Stomach (tissue), 8 donors: ENCODE measurements at regions not wholly inside any gene's neighbourhood (a gene's known extent, or its start where the extent isn't known, plus 50 kb on each side); places are given as distances from the start of the nearest gene placed in this dataset.

Experiments
- DNase-seq, 2 donors: peaks; one replicate each; pipeline versions ENCODE4 v3.0.0 to v3.0.0-alpha.2; 2013 to 2019
- H3K27ac ChIP-seq, 5 donors: fragments of 200-600 bp in 4 of 5; sonication (generic) in 4 of 5; one replicate each; pipeline ENCODE4 v1.5.1; 2013 to 2019; ENCODE audit warnings: mild to moderate bottlenecking in 1 of 5, moderate library complexity in 1 of 5
- H3K27me3 ChIP-seq, 3 donors: fragments of 200-600 bp; sonication (generic); one replicate each; pipeline ENCODE4 v1.5.1; 2017 to 2019; ENCODE audit warnings: mixed run types in 1 of 3
- H3K36me3 ChIP-seq, 4 donors: fragments of 200-600 bp; sonication (generic); 1 replicate in 3 of 4; 2 replicates in 1 of 4; pipeline ENCODE4 v1.5.1; 2016 to 2019
- H3K4me1 ChIP-seq, 4 donors: fragments of 200-600 bp; sonication (generic); one replicate each; pipeline ENCODE4 v1.5.1; 2016 to 2019
- H3K4me3 ChIP-seq, 4 donors: fragments of 200-600 bp; sonication (generic) in 3 of 4; one replicate each; pipeline ENCODE4 v1.5.1; 2016 to 2019; ENCODE audit warnings: mild to moderate bottlenecking in 1 of 4
- H3K9me3 ChIP-seq, 4 donors: fragments of 200-600 bp; sonication (generic); one replicate each; pipeline ENCODE4 v1.5.1; 2016 to 2019
- EP300 ChIP-seq: sonication (generic); formaldehyde crosslinking; IDR thresholded peaks from one replicate; pipeline ENCODE4 v1.6.1; 2017; ENCODE audit warnings: antibody characterized with exemption
- POLR2A ChIP-seq, 4 donors: fragments of 450-650 bp; IDR thresholded peaks; one replicate each; pipeline ENCODE4 v1.6.1; 2016; ENCODE audit warnings: antibody characterized with exemption in 4 of 4, control low read depth in 2 of 4, mild to moderate bottlenecking in 1 of 4, moderate library complexity in 1 of 4
- POLR2AphosphoS5 ChIP-seq, 3 donors: sonication (generic); formaldehyde crosslinking; IDR thresholded peaks; one replicate each; pipeline ENCODE4 v1.6.1; 2016; ENCODE audit warnings: antibody characterized with exemption in 3 of 3
- WGBS, 5 donors: extraction: QIAGEN DNeasy Blood & Tissue Kit in 3 of 5; methylation state at CpG; one replicate each; pipeline versions ENCODE4 v1.1.5 to v1.1.7; 2013 to 2018; 5-methylcytosine and 5-hydroxymethylcytosine counted together
- intact Hi-C: fragments of 100-400 bp; cut with DNase I; formaldehyde crosslinking; loops from one replicate; pipeline ENCODE4 v1.15.1; 2023; ENCODE audit warnings: low total_unique reads
- TF ChIP-seq, protein P1 (sequence below), 7 experiments: fragments of 450-650 bp in 4 of 7; fragments of 200-600 bp in 3 of 7; sonication (generic) in 3 of 7; IDR thresholded peaks; one replicate each; pipeline ENCODE4 v1.5.1; 2016 to 2019; ENCODE audit warnings: antibody characterized with exemption in 7 of 7, control low read depth in 2 of 7, mild to moderate bottlenecking in 1 of 7
- donor health status: healthy with polysubstance abuse.
- donor health status: Bipolar disorder and iron deficiency.
- donor health status: healthy.

DNA sequence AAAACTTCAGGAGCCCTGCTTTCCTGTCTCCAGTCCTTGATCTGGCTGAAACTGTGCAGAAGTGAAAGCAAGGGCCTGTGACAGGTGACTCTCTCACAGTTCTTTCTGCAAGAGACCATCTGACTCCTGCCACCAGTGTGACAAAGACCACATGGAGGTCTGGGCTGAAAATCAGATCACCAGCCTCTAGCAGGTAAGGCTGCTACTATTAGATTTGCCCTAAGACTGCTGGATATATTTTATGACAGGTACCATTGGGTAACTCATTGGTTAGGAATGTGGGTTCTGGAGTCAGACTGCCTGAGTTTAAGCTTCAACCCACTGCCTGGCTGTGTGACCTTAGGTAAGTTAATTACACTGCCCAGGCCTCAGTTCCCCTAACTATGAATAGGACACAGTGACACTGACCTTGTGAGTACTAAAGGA is 163.3 kb upstream of the SLC7A11 start:
- peak in 1 of 2 donors; percentile 8 for DNase-seq
- intact Hi-C loops, result no loop called here
- TF ChIP-seq POLR2A (IDR thresholded peaks at IDR 0.05) (no peak), EP300 (no peak), POLR2AphosphoS5 (IDR thresholded peaks at IDR 0.05) (no peak)
- TF ChIP-seq, protein P1, sequence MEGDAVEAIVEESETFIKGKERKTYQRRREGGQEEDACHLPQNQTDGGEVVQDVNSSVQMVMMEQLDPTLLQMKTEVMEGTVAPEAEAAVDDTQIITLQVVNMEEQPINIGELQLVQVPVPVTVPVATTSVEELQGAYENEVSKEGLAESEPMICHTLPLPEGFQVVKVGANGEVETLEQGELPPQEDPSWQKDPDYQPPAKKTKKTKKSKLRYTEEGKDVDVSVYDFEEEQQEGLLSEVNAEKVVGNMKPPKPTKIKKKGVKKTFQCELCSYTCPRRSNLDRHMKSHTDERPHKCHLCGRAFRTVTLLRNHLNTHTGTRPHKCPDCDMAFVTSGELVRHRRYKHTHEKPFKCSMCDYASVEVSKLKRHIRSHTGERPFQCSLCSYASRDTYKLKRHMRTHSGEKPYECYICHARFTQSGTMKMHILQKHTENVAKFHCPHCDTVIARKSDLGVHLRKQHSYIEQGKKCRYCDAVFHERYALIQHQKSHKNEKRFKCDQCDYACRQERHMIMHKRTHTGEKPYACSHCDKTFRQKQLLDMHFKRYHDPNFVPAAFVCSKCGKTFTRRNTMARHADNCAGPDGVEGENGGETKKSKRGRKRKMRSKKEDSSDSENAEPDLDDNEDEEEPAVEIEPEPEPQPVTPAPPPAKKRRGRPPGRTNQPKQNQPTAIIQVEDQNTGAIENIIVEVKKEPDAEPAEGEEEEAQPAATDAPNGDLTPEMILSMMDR (IDR thresholded peaks at IDR 0.05), result no peak
- Histone ChIP-seq H3K27me3 (no peaks in the 10 kb centered on the region), H3K9me3 (no peaks in the 10 kb centered on the region), H3K27ac (no peak overlapping the region), H3K4me3 (no peak overlapping the region), H3K36me3 (no peaks in the 10 kb centered on the region), H3K4me1 (peaks cover 0 to 34% (median 12%) of the 10 kb centered on the region in 4 donors)

DNA sequence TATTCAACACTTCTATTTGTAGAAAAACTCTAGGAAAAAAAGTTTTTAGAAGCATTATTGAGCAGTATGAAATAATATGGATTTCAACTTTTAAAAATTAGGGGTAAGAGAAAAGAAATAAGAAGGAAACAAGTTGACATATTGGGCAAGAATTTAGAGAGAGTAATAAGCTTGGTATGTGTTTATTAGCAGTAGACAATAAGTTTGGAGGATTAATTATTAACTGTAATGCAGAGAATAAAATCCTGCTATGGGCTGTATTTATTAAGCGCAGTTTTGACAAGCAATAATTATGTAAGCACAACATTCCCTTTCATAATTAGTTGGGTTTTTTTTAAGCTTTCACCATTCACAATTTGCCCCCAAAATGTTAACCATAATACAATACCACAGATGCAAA is 162.7 kb upstream of the SLC7A11 start:
- H3K4me1 ChIP-seq, result peaks cover 0 to 40% (median 14%) of the 10 kb centered on the region in 4 donors
- no peaks in the 10 kb centered on the region for H3K27me3 ChIP-seq
- no peaks in the 10 kb centered on the region for H3K36me3 ChIP-seq
- intact Hi-C loops, result no loop called here
- WGBS, 5 donors, result 70 to 87% (median 82%) methylated on average over 1 of the region's 1 CpG
- no peak overlapping the region for H3K4me3 ChIP-seq
- no peak for DNase-seq
- no peaks in the 10 kb centered on the region for H3K9me3 ChIP-seq
- no peak overlapping the region for H3K27ac ChIP-seq
- TF ChIP-seq POLR2AphosphoS5 (IDR thresholded peaks at IDR 0.05) (no peak), POLR2A (IDR thresholded peaks at IDR 0.05) (no peak), EP300 (no peak)
- TF ChIP-seq, protein P1 (IDR thresholded peaks at IDR 0.05), result no peak

DNA sequence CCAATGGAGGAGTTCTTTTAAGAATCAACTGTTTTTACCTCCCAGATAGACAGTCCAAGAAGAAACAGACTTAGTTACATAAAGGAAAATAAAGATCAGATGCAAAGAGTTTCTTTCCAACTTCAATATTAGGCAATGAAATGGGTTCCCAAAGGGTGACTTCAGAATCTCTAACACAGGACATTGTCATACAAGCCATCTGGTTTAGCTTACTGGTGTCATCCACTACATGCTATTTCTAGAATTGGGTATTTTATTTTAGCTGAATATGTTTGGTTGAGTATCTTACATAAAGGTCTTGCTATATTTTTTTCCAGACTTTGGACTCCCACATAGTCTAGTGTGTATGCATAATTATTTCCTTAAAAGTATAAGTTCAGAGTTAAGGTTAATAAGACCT is 162.1 kb upstream of the SLC7A11 start:
- intact Hi-C loops, result no loop called here
- Histone ChIP-seq H3K36me3 (no peaks in the 10 kb centered on the region), H3K27ac (no peak overlapping the region)

DNA sequence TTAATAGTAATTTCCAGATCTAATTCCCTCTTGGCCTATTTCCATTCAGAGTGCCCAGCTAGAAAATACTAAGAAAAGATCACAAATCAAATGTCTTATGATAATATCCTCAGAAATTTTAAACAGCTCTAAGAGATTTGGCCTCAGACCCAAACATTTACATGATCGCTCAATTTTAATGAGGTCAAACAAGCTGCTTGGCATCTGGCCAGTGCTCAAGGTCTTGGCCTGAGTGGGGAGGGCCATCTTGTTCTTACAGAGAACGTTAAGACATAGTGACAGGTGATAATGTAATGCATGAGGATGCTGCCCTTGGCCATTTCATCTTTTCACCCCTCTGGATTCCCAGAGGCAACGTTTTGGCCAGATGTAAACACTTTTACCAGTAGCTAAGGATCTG is 159.2 kb upstream of the SLC7A11 start:
- DNase-seq, result peak; percentile 28 to 73
- Histone ChIP-seq H3K36me3 (no peaks in the 10 kb centered on the region), H3K4me1 (peaks cover 0 to 32% (median 9%) of the 10 kb centered on the region in 4 donors), H3K4me3 (no peak overlapping the region), H3K9me3 (no peaks in the 10 kb centered on the region), H3K27me3 (no peaks in the 10 kb centered on the region), H3K27ac (peak overlapping the region in 1 of 5 donors; percentile 4)
- no peak for TF ChIP-seq POLR2A (IDR thresholded peaks at IDR 0.05)
- peak in 2 of 3 donors; percentile 5 to 21 for TF ChIP-seq POLR2AphosphoS5 (IDR thresholded peaks at IDR 0.05)
- intact Hi-C loops, result no loop called here
- 12 to 33% (median 18%) methylated on average over 3 of the region's 3 CpGs for WGBS, 5 donors

More for the DNA sequence above, 162.1 kb upstream of the SLC7A11 start:
- Histone ChIP-seq H3K4me3 (no peak overlapping the region), H3K9me3 (no peaks in the 10 kb centered on the region), H3K27me3 (no peaks in the 10 kb centered on the region), H3K4me1 (peaks cover 0 to 40% (median 14%) of the 10 kb centered on the region in 4 donors)
- no peak for TF ChIP-seq EP300
- DNase-seq, result no peak

DNA sequence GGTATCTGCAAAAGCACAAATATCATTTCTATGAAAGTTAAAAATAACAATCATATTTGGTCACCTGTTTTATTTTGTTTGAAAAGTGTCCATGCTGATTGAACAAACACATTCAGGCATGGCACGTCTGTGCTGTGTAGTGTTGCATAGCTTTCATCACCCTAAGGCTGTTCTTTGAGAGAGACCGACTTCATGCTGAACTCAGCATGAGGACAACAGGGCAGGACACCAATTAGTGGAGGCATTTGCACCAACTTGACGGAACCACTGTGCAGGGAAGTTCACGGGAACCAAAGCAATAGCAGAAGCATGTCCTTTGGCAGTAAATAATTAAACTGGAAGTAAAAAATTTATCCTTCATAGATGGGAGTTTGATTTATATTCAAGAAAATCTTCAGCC is 158.4 kb upstream of the SLC7A11 start:
- H3K4me3 ChIP-seq, result no peak overlapping the region
- intact Hi-C loops, result no loop called here
- WGBS, 5 donors, result 52 to 73% (median 60%) methylated on average over 4 of the region's 4 CpGs

DNA sequence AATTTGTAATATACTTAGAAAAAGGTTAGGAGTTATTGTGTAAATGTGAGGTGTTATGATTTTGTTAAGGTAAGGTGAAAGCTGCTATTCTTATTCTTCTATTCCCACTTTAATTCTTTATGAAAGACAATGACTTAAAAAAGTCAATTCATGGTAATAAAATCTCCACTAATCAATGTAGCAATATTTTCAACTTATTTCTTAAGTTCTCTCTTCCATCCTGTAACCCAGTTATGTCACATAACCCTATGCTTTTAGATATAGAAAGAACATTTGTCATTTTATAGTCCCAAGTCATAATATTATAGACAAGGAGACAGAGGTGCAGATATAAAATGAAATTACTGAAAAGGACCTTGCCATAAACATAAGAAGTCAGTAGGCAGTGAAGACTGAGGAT is 157.9 kb upstream of the SLC7A11 start:
- Histone ChIP-seq H3K36me3 (no peaks in the 10 kb centered on the region), H3K27ac (no peak overlapping the region), H3K4me3 (no peak overlapping the region), H3K9me3 (no peaks in the 10 kb centered on the region), H3K4me1 (peaks cover 0 to 19% (median 7%) of the 10 kb centered on the region in 4 donors), H3K27me3 (no peaks in the 10 kb centered on the region)
- DNase-seq, result no peak
- intact Hi-C loops, result no loop called here
- TF ChIP-seq, protein P1 (IDR thresholded peaks at IDR 0.05), result no peak

More for the DNA sequence above, 158.4 kb upstream of the SLC7A11 start:
- Histone ChIP-seq H3K9me3 (no peaks in the 10 kb centered on the region), H3K4me1 (peaks cover 0 to 24% (median 7%) of the 10 kb centered on the region in 4 donors), H3K27ac (no peak overlapping the region), H3K27me3 (no peaks in the 10 kb centered on the region), H3K36me3 (no peaks in the 10 kb centered on the region)
- no peak for DNase-seq
- TF ChIP-seq POLR2AphosphoS5 (IDR thresholded peaks at IDR 0.05), result peak in 1 of 3 donors; percentile 10
- no peak for TF ChIP-seq EP300
